Astrocyte (in vitro differentiated cells and primary cell): ENCODE measurements at regions not wholly inside any gene's neighbourhood (a gene's known extent, or its start where the extent isn't known, plus 50 kb on each side); places are given as distances from the start of the nearest gene placed in this dataset.

ENCODE experiments used
- DNase-seq: peaks from one replicate; pipeline ENCODE4 v3.0.0-alpha.2; 2010; ENCODE audit warnings: low read depth
- FAIRE-seq: peaks from 2 replicates; lab custom pipeline; 2011; peaks lifted over from hg19 to GRCh38; lab: Jason Lieb, UNC
- H2AFZ ChIP-seq: 2 replicates; pipeline ENCODE4 v1.6.0; 2012; ENCODE audit warnings: low read depth, low read length, inconsistent platforms
- H3K27ac ChIP-seq: 2 replicates; pipeline ENCODE4 v1.5.1; 2011; ENCODE audit warnings: low read depth, low read length, inconsistent platforms
- H3K27me3 ChIP-seq: 2 replicates; pipeline ENCODE4 v1.6.0; 2011; ENCODE audit warnings: low read length, inconsistent platforms; ENCODE audit not compliant: insufficient read depth
- H3K36me3 ChIP-seq: 2 replicates; pipeline ENCODE4 v1.5.1; 2011; ENCODE audit warnings: low read length, inconsistent platforms; ENCODE audit not compliant: insufficient read depth
- H3K4me1 ChIP-seq: 2 replicates; pipeline ENCODE4 v1.5.1; 2011; ENCODE audit warnings: low read length, inconsistent platforms; ENCODE audit not compliant: insufficient read depth
- H3K4me2 ChIP-seq: 2 replicates; pipeline ENCODE4 v1.6.0; 2012; ENCODE audit warnings: low read length, inconsistent platforms
- H3K4me3 ChIP-seq: 2 replicates; pipeline ENCODE4 v1.5.1; 2011; ENCODE audit warnings: low read depth, mild to moderate bottlenecking, low read length, inconsistent platforms; ENCODE audit not compliant: insufficient read depth
- H3K79me2 ChIP-seq: 2 replicates; pipeline ENCODE4 v1.6.0; 2012; ENCODE audit warnings: mild to moderate bottlenecking, low read length, inconsistent platforms; ENCODE audit not compliant: insufficient read depth
- H3K9ac ChIP-seq: 2 replicates; pipeline ENCODE4 v1.6.0; 2012; ENCODE audit warnings: mild to moderate bottlenecking, low read length, inconsistent platforms
- H3K9me3 ChIP-seq: 2 replicates; pipeline ENCODE4 v1.5.1; 2012; ENCODE audit warnings: low read depth, mild to moderate bottlenecking, low read length, inconsistent platforms; ENCODE audit not compliant: insufficient read depth
- H4K20me1 ChIP-seq: 2 replicates; pipeline ENCODE4 v1.6.0; 2012; ENCODE audit warnings: low read length, inconsistent platforms; ENCODE audit not compliant: insufficient read depth
- H3K27ac Mint-ChIP-seq: one replicate; pipeline ENCODE4 v1.8.0; 2021; ENCODE audit warnings: mild to moderate bottlenecking, mixed read lengths; ENCODE audit not compliant: unreplicated experiment
- H3K27me3 Mint-ChIP-seq: one replicate; pipeline ENCODE4 v1.8.0; 2021; ENCODE audit warnings: low read depth, mixed read lengths; ENCODE audit not compliant: unreplicated experiment
- H3K36me3 Mint-ChIP-seq: one replicate; pipeline ENCODE4 v1.8.0; 2021; ENCODE audit warnings: low read depth, mixed read lengths; ENCODE audit not compliant: unreplicated experiment
- H3K4me1 Mint-ChIP-seq: one replicate; pipeline ENCODE4 v1.8.0; 2021; ENCODE audit warnings: low read depth, mixed read lengths; ENCODE audit not compliant: unreplicated experiment
- H3K4me3 Mint-ChIP-seq: one replicate; pipeline ENCODE4 v1.8.0; 2021; ENCODE audit warnings: mild to moderate bottlenecking, moderate library complexity, mixed read lengths; ENCODE audit not compliant: unreplicated experiment
- H3K9me3 Mint-ChIP-seq: one replicate; pipeline ENCODE4 v1.8.0; 2021; ENCODE audit warnings: mild to moderate bottlenecking, mixed read lengths; ENCODE audit not compliant: unreplicated experiment
- EZH2 ChIP-seq: IDR thresholded peaks from 2 replicates; pipeline ENCODE4 v1.6.1; 2012; ENCODE audit warnings: mild to moderate bottlenecking, low read length, inconsistent platforms; ENCODE audit not compliant: insufficient read depth
- TF ChIP-seq, protein P1 (sequence below): IDR thresholded peaks from 2 replicates; pipeline ENCODE4 v1.5.1; 2011; ENCODE audit warnings: low read depth, mild to moderate bottlenecking, inconsistent platforms, low read length, moderate library complexity; ENCODE audit not compliant: insufficient read depth

DNA sequence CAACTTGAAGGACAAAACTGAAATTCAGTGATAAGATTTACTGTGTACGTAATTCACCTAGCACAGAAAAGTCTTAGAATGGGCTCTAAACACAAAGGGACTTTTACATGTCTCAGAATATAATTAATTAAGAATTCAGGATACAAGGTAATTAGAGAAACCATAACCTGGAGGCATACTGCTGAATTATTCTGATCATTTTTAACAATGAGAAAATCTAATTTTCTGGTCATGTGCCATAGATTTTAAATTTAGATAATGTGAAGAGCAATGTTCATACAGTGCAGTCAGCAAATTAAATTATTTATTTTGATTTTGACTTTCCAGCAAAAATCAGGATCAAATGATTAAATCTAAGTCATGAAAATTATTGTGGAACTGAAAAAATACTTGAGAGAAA is 67.0 kb upstream of the MTNR1B start:
- Histone ChIP-seq H3K27me3 (no peaks in the 10 kb centered on the region), H3K4me1 (no peaks in the 10 kb centered on the region), H3K4me2 (no peak overlapping the region), H3K9ac (no peak overlapping the region), H4K20me1 (no peaks in the 10 kb centered on the region), H3K9me3 (no peaks in the 10 kb centered on the region), H3K36me3 (no peaks in the 10 kb centered on the region), H3K27ac (no peak overlapping the region), H2AFZ (no peak overlapping the region), H3K79me2 (no peaks in the 10 kb centered on the region), H3K4me3 (no peak overlapping the region)
- FAIRE-seq (no peak), DNase-seq (no peak)
- Mint-ChIP-seq H3K4me3 (no peak overlapping the region), H3K27ac (no peak overlapping the region), H3K36me3 (no peaks in the 10 kb centered on the region), H3K27me3 (no peaks in the 10 kb centered on the region), H3K4me1 (no peaks in the 10 kb centered on the region), H3K9me3 (no peaks in the 10 kb centered on the region)
- TF ChIP-seq EZH2 = no peak

DNA sequence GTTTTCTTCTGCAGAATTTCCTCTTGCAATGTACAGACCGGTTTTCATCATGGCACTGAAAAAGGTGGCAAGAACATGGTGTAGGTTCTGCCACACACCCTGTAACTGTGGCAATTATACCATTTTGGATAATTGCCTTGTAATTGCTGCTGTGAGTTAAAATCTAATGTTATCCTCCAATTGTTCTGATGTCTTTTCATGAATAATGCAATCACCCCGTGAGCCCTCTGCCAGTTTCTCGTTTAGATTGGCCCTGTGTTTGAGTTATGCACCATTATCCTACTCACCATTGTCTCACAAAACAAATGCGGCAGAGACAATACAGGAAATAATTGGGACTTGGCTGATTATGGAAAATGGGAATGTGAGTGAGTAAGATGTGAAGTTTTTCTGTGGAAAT is 61.8 kb upstream of the MTNR1B start:
- no peaks in the 10 kb centered on the region for H3K9me3 Mint-ChIP-seq
- no peaks in the 10 kb centered on the region for H3K36me3 Mint-ChIP-seq
- Histone ChIP-seq H3K9ac (no peak overlapping the region), H4K20me1 (no peaks in the 10 kb centered on the region), H2AFZ (no peak overlapping the region), H3K36me3 (no peaks in the 10 kb centered on the region), H3K9me3 (no peaks in the 10 kb centered on the region), H3K79me2 (no peaks in the 10 kb centered on the region), H3K27ac (no peak overlapping the region), H3K4me1 (no peaks in the 10 kb centered on the region), H3K4me3 (no peak overlapping the region), H3K27me3 (no peaks in the 10 kb centered on the region), H3K4me2 (no peak overlapping the region)
- no peaks in the 10 kb centered on the region for H3K27me3 Mint-ChIP-seq
- DNase-seq = no peak
- no peak overlapping the region for H3K4me3 Mint-ChIP-seq
- no peak for FAIRE-seq
- no peak overlapping the region for H3K27ac Mint-ChIP-seq
- H3K4me1 Mint-ChIP-seq = no peaks in the 10 kb centered on the region
- TF ChIP-seq, protein P1, sequence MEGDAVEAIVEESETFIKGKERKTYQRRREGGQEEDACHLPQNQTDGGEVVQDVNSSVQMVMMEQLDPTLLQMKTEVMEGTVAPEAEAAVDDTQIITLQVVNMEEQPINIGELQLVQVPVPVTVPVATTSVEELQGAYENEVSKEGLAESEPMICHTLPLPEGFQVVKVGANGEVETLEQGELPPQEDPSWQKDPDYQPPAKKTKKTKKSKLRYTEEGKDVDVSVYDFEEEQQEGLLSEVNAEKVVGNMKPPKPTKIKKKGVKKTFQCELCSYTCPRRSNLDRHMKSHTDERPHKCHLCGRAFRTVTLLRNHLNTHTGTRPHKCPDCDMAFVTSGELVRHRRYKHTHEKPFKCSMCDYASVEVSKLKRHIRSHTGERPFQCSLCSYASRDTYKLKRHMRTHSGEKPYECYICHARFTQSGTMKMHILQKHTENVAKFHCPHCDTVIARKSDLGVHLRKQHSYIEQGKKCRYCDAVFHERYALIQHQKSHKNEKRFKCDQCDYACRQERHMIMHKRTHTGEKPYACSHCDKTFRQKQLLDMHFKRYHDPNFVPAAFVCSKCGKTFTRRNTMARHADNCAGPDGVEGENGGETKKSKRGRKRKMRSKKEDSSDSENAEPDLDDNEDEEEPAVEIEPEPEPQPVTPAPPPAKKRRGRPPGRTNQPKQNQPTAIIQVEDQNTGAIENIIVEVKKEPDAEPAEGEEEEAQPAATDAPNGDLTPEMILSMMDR = no peak
- TF ChIP-seq EZH2 = no peak

DNA sequence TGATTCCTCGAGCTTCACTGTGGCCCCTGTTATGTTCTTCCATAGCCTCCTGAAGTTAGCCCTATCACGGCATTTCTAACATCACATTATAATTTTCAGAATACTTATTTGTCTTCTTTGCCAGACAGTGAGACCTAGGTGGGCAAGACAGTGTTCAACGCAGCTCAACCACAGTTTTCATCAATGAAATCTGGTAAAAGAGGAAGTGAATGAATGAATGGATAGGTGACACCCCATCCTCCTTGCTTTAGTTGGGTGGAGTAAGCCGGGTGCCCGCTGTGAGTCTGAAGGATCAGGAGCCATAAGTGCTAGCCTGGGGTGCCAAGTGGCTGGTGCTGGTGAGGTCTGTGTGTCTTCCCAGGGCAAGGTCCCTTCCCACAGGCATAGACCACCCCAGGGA is 60.2 kb upstream of the MTNR1B start:
- H3K36me3 ChIP-seq = no peaks in the 10 kb centered on the region
- no peaks in the 10 kb centered on the region for H3K9me3 Mint-ChIP-seq
- H3K79me2 ChIP-seq = no peaks in the 10 kb centered on the region
- no peak overlapping the region for H3K4me2 ChIP-seq
- DNase-seq = no peak
- H4K20me1 ChIP-seq = no peaks in the 10 kb centered on the region
- H3K27ac Mint-ChIP-seq = no peak overlapping the region
- no peak overlapping the region for H3K9ac ChIP-seq
- H3K27ac ChIP-seq = no peak overlapping the region
- TF ChIP-seq, protein P1 = no peak
- no peak overlapping the region for H3K4me3 Mint-ChIP-seq
- no peaks in the 10 kb centered on the region for H3K9me3 ChIP-seq
- no peaks in the 10 kb centered on the region for H3K27me3 ChIP-seq
- peaks cover 3% of the 10 kb centered on the region for H3K27me3 Mint-ChIP-seq
- no peak overlapping the region for H3K4me3 ChIP-seq
- H3K4me1 ChIP-seq = no peaks in the 10 kb centered on the region
- no peaks in the 10 kb centered on the region for H3K4me1 Mint-ChIP-seq
- no peaks in the 10 kb centered on the region for H3K36me3 Mint-ChIP-seq
- FAIRE-seq = no peak
- no peak overlapping the region for H2AFZ ChIP-seq
